MM.1S (cell line): ENCODE measurements at regions not wholly inside any gene's neighbourhood (a gene's known extent, or its start where the extent isn't known, plus 50 kb on each side); places are given as distances from the start of the nearest gene placed in this dataset.

Experiments used
- DNase-seq: peaks from one replicate; pipeline ENCODE4 v3.0.0-alpha.2; 2015
- H2AFZ ChIP-seq: fragments of 300-600 bp; sonication (generic); 2 replicates; pipeline ENCODE4 v1.6.0; 2016; ENCODE audit warnings: antibody characterized with exemption, low read length
- H3F3A ChIP-seq: fragments of 300-600 bp; sonication (generic); 2 replicates; pipeline ENCODE4 v1.6.1; 2016; ENCODE audit warnings: mild to moderate bottlenecking, antibody characterized with exemption, low read length, moderate library complexity, mixed read lengths; ENCODE audit not compliant: insufficient read depth
- H3K27ac ChIP-seq: fragments of 300-600 bp; sonication (generic); 2 replicates; pipeline ENCODE4 v1.5.1; 2016; ENCODE audit warnings: mild to moderate bottlenecking, low read length
- H3K27me3 ChIP-seq: fragments of 300-600 bp; sonication (generic); replicated peaks from 2 replicates; pipeline ENCODE4 v1.6.0; 2016; ENCODE audit warnings: low read length; ENCODE audit not compliant: insufficient read depth
- H3K36me3 ChIP-seq: fragments of 300-600 bp; sonication (generic); replicated peaks from 2 replicates; pipeline ENCODE4 v1.6.1; 2016; ENCODE audit warnings: mild to moderate bottlenecking, low read length, mixed read lengths; ENCODE audit not compliant: insufficient read depth
- H3K4me1 ChIP-seq: fragments of 300-600 bp; sonication (generic); 2 replicates; pipeline ENCODE4 v1.6.1; 2016; ENCODE audit warnings: low read length, mixed read lengths
- H3K4me2 ChIP-seq: fragments of 300-600 bp; sonication (generic); 2 replicates; pipeline ENCODE4 v1.6.0; 2016; ENCODE audit warnings: low read depth, low read length
- H3K4me3 ChIP-seq: fragments of 300-600 bp; sonication (generic); 2 replicates; pipeline ENCODE4 v1.5.1; 2016; ENCODE audit warnings: low read length, mixed read lengths
- H3K79me2 ChIP-seq: fragments of 300-600 bp; sonication (generic); 2 replicates; pipeline ENCODE4 v1.6.1; 2016; ENCODE audit warnings: mixed run types, low read length, mixed read lengths
- H3K9ac ChIP-seq: fragments of 300-600 bp; sonication (generic); 2 replicates; pipeline ENCODE4 v1.6.1; 2016; ENCODE audit warnings: low read length, mixed read lengths
- H3K9me2 ChIP-seq: fragments of 300-600 bp; sonication (generic); replicated peaks from 2 replicates; pipeline ENCODE4 v1.6.1; 2016; ENCODE audit warnings: mild to moderate bottlenecking, low read length, mixed read lengths; ENCODE audit not compliant: insufficient read depth
- H3K9me3 ChIP-seq: fragments of 300-600 bp; sonication (generic); replicated peaks from 2 replicates; pipeline ENCODE4 v1.6.1; 2016; ENCODE audit warnings: mild to moderate bottlenecking, low read length, mixed read lengths; ENCODE audit not compliant: insufficient read depth
- H4K20me1 ChIP-seq: fragments of 300-600 bp; sonication (generic); 2 replicates; pipeline ENCODE4 v1.6.1; 2016; ENCODE audit warnings: mild to moderate bottlenecking, low read length, moderate library complexity, mixed read lengths; ENCODE audit not compliant: insufficient read depth
- CTCF ChIP-seq: fragments of 300-600 bp; sonication (generic); IDR thresholded peaks from 2 replicates; pipeline ENCODE4 v1.5.1; 2016; ENCODE audit warnings: antibody characterized with exemption, low read length, mixed read lengths
- EZH2 ChIP-seq: fragments of 300-600 bp; sonication (generic); optimal IDR thresholded peaks from 2 replicates; pipeline ENCODE3; 2017; ENCODE audit warnings: low read depth, mild to moderate bottlenecking, antibody characterized with exemption, low read length, mixed read lengths
- EZH2phosphoT487 ChIP-seq: fragments of 300-600 bp; sonication (generic); IDR thresholded peaks from 2 replicates; pipeline ENCODE4 v1.6.1; 2018; ENCODE audit warnings: antibody characterized with exemption, low read length

GRCh38 chr2:172342611-172343010 is 84.8 kb upstream of the ITGA6 start:
- Histone ChIP-seq H3K4me2 (no peak overlapping the region), H3K27ac (no peak overlapping the region), H3K9ac (no peak overlapping the region), H3K27me3 (no peaks in the 10 kb centered on the region), H3K36me3 (no peaks in the 10 kb centered on the region), H3K9me2 (no peaks in the 10 kb centered on the region), H3F3A (no peaks in the 10 kb centered on the region), H3K4me1 (0 out of 2 replicates have a peak, but pooled peaks cover 5% of the 10 kb centered on the region), H2AFZ (no peak overlapping the region), H3K9me3 (no peaks in the 10 kb centered on the region), H4K20me1 (no peaks in the 10 kb centered on the region), H3K79me2 (no peaks in the 10 kb centered on the region), H3K4me3 (no peak overlapping the region)
- no peak for TF ChIP-seq EZH2phosphoT487
- no peak for TF ChIP-seq CTCF
- TF ChIP-seq EZH2: no peak
- DNase-seq: no peak

- H4K20me1 ChIP-seq: no peaks in the 10 kb centered on the region
- H3K4me1 ChIP-seq: 0 out of 2 replicates have a peak, but pooled peaks cover 5% of the 10 kb centered on the region
- H3K9ac ChIP-seq: no peak overlapping the region
- no peak overlapping the region for H3K27ac ChIP-seq
- no peaks in the 10 kb centered on the region for H3K27me3 ChIP-seq
- no peak overlapping the region for H3K4me3 ChIP-seq
- no peaks in the 10 kb centered on the region for H3K9me3 ChIP-seq
- H3K36me3 ChIP-seq: no peaks in the 10 kb centered on the region
- no peak for DNase-seq
- no peak overlapping the region for H3K4me2 ChIP-seq
- TF ChIP-seq EZH2 (no peak), CTCF (no peak), EZH2phosphoT487 (no peak)
- no peak overlapping the region for H2AFZ ChIP-seq
- no peaks in the 10 kb centered on the region for H3F3A ChIP-seq
- H3K9me2 ChIP-seq: no peaks in the 10 kb centered on the region
- H3K79me2 ChIP-seq: no peaks in the 10 kb centered on the region
Observed at GRCh38 chr2:172344159-172344558, 83.2 kb upstream of the ITGA6 start.

GRCh38 chr2:172345956-172346555 is 81.3 kb upstream of the ITGA6 start:
- Histone ChIP-seq H3K9me2 (no peaks in the 10 kb centered on the region), H3K4me3 (no peak overlapping the region), H3K79me2 (no peaks in the 10 kb centered on the region), H3F3A (no peaks in the 10 kb centered on the region), H3K27ac (no peak overlapping the region), H3K9me3 (no peaks in the 10 kb centered on the region), H3K27me3 (no peaks in the 10 kb centered on the region), H3K4me2 (no peak overlapping the region), H3K4me1 (no peaks in the 10 kb centered on the region), H4K20me1 (no peaks in the 10 kb centered on the region), H3K9ac (no peak overlapping the region), H3K36me3 (no peaks in the 10 kb centered on the region), H2AFZ (no peak overlapping the region)
- DNase-seq: no peak
- TF ChIP-seq EZH2phosphoT487 (no peak), CTCF (no peak), EZH2 (no peak)
